AG09309 (cell line): ENCODE measurements at regions not wholly inside any gene's neighbourhood (a gene's known extent, or its start where the extent isn't known, plus 50 kb on each side); places are given as distances from the start of the nearest gene placed in this dataset.

ENCODE experiments used
- DNase-seq: peaks from one replicate; pipeline ENCODE4 v3.0.0-alpha.2; 2010; ENCODE audit warnings: low read depth
- H3K4me3 ChIP-seq: 2 replicates; pipeline ENCODE4 v1.5.1; 2011; ENCODE audit warnings: mild to moderate bottlenecking, low read depth, low read length, moderate library complexity; ENCODE audit not compliant: control insufficient read depth
- TF ChIP-seq, protein P1 (sequence below): IDR thresholded peaks from 2 replicates; pipeline ENCODE4 v1.5.1; 2011; ENCODE audit warnings: mild to moderate bottlenecking, low read depth, low read length, inconsistent platforms; ENCODE audit not compliant: insufficient read depth, control insufficient read depth; ENCODE audit errors: missing control alignments

DNA sequence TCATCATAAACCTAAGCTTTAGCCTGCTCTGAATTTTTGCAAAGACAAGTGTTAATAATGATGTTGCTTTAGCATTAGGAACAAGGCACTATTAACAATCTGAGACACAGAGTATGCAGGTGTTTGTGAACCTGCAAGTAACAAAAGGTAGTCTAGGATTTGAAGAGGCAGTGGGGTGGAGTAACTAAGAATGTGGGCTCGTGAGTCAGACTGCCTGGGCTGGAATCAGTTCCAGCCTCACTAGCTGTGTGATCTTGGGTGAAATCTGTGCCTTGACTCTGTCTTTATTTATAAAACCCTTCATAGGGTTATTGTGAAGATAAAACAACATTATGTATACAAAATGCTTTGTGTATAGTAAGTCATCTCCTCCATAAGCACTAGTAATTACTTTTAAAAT is 610.6 kb upstream of the CFAP20DC start:
- H3K4me3 ChIP-seq, result no peak overlapping the region
- DNase-seq, result no peak
- TF ChIP-seq, protein P1, sequence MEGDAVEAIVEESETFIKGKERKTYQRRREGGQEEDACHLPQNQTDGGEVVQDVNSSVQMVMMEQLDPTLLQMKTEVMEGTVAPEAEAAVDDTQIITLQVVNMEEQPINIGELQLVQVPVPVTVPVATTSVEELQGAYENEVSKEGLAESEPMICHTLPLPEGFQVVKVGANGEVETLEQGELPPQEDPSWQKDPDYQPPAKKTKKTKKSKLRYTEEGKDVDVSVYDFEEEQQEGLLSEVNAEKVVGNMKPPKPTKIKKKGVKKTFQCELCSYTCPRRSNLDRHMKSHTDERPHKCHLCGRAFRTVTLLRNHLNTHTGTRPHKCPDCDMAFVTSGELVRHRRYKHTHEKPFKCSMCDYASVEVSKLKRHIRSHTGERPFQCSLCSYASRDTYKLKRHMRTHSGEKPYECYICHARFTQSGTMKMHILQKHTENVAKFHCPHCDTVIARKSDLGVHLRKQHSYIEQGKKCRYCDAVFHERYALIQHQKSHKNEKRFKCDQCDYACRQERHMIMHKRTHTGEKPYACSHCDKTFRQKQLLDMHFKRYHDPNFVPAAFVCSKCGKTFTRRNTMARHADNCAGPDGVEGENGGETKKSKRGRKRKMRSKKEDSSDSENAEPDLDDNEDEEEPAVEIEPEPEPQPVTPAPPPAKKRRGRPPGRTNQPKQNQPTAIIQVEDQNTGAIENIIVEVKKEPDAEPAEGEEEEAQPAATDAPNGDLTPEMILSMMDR, result no peak

DNA sequence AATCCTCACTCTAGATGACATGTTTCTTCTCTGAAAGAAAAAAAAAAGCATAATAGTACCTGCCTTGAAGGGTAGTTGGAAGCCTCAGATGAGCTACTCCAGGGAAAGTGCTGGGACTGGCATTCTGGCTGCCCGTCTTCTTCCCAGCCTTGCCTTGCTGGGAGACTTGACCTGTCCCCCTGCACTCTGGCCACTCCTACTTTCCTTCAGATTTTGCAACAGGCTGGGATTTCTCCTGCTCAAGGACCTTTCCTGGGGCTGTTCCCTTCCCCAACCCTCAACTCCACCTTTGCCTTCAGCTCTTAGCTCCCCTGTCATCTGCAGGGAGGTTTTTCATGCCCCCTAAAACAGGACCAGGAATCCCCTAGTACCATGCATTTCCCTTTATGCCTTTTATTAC is 609.9 kb upstream of the CFAP20DC start:
- TF ChIP-seq, protein P1, result no peak
- no peak for DNase-seq
- H3K4me3 ChIP-seq, result no peak overlapping the region

GRCh38 chr3:59658866-59659265 is 609.0 kb upstream of the CFAP20DC start:
- DNase-seq, result no peak
- TF ChIP-seq, protein P1, result no peak
- H3K4me3 ChIP-seq, result no peak overlapping the region

GRCh38 chr3:59658274-59658673 is 608.4 kb upstream of the CFAP20DC start:
- TF ChIP-seq, protein P1, result no peak
- no peak overlapping the region for H3K4me3 ChIP-seq
- no peak for DNase-seq

DNA sequence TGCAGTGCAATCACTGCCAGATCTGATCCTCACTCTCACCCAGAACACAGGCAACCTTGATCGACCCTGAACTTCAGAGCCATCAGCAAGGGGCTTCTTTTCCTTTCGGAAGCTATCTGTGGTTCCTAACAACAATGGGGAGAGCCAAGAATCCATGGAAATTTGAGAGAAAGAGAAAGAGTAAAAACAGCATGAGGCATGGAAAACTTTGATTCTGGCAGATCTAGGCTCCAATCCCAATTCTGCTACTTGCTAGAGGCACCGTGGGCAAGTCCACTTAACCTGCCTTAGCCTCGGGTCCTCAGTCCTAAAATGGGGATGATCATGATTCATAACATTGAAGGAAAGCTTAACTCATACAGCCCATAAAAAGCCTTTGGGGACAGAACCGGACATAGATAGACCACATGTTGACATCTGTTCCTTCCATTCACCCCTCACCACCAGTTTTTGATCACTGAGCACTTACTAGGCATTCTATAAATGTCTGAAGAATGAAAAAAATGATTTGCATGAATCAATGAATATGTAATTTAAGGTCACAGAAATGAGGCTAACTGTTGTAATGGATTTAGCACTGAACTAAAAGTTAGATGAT is 605.7 kb upstream of the CFAP20DC start:
- no peak overlapping the region for H3K4me3 ChIP-seq
- DNase-seq, result no peak
- TF ChIP-seq, protein P1, result no peak

- TF ChIP-seq, protein P1, result no peak
- no peak for DNase-seq
- no peak overlapping the region for H3K4me3 ChIP-seq
Observed at GRCh38 chr3:59654480-59655417, 604.9 kb upstream of the CFAP20DC start.
